GM10248 (cell line): ENCODE measurements at regions not wholly inside any gene's neighbourhood (a gene's known extent, or its start where the extent isn't known, plus 50 kb on each side); places are given as distances from the start of the nearest gene placed in this dataset.

Source experiments
- CTCF ChIA-PET: fragments of 300-600 bp; sonication (Branson Sonifier 250); formaldehyde crosslinking; extraction: SDS; loops from one replicate; lab custom pipeline; 2021; ENCODE audit warnings: antibody characterized with exemption; lab: Yijun Ruan, JAX
- POLR2A ChIA-PET: fragments of 350-650 bp; sonication (Branson Sonifier 250); formaldehyde crosslinking; extraction: SDS; loops from one replicate; lab custom pipeline; 2020; ENCODE audit warnings: antibody characterized with exemption; lab: Yijun Ruan, JAX
- DNase-seq: peaks from one replicate; pipeline ENCODE4 v3.0.0; 2012; ENCODE audit errors: extremely low spot score
- CTCF ChIP-seq: IDR thresholded peaks from 2 replicates; pipeline ENCODE4 v1.5.1; 2012; ENCODE audit warnings: mild to moderate bottlenecking, low read depth; ENCODE audit errors: extremely low read depth, missing control alignments, control extremely low read depth

- DNase-seq: no peak
- ChIA-PET CTCF (interaction anchor here (1.0 to 1.4 kb wide), 3 partner anchors 11 to 478 kb away, joined by 3 to 8 read pairs (median 4); no protein-coding TSS in a partner anchor), POLR2A (no interaction called here)
- no peak for TF ChIP-seq CTCF
Measured at GRCh38 chr14:89504602-89505313, 87.7 kb upstream of the FOXN3 start.

- POLR2A ChIA-PET: no interaction called here
- TF ChIP-seq CTCF: no peak
- no peak for DNase-seq
- CTCF ChIA-PET: interaction anchor here (1.0 to 1.4 kb wide), 3 partner anchors 11 to 477 kb away, joined by 3 to 8 read pairs (median 4); no protein-coding TSS in a partner anchor
Measured at GRCh38 chr14:89504091-89504490, 87.1 kb upstream of the FOXN3 start.

GRCh38 chr14:89503431-89503996 is 86.5 kb upstream of the FOXN3 start:
- ChIA-PET POLR2A (no interaction called here), CTCF (interaction anchor here (1.0 kb wide), 1 partner anchor 477 kb away, joined by 3 read pairs; no protein-coding TSS in a partner anchor)
- peak; percentile 42 for DNase-seq
- no peak for TF ChIP-seq CTCF

GRCh38 chr14:89502966-89503365 is 85.9 kb upstream of the FOXN3 start:
- TF ChIP-seq CTCF: no peak
- ChIA-PET POLR2A (no interaction called here), CTCF (no interaction called here)
- DNase-seq: no peak

GRCh38 chr14:89501381-89501780 is 84.3 kb upstream of the FOXN3 start:
- POLR2A ChIA-PET: no interaction called here
- DNase-seq: no peak
- CTCF ChIA-PET: interaction anchor here (1.6 kb wide), 1 partner anchor 9 kb away, joined by 3 read pairs; no protein-coding TSS in a partner anchor
- no peak for TF ChIP-seq CTCF

- POLR2A ChIA-PET: no interaction called here
- CTCF ChIA-PET: no interaction called here
- DNase-seq: no peak
- no peak for TF ChIP-seq CTCF
Measured at GRCh38 chr14:89500303-89500702, 83.3 kb upstream of the FOXN3 start.
